Endodermal cell (in vitro differentiated cells): ENCODE measurements at regions not wholly inside any gene's neighbourhood (a gene's known extent, or its start where the extent isn't known, plus 50 kb on each side); places are given as distances from the start of the nearest gene placed in this dataset.

ENCODE experiments used
- DNase-seq: peaks from one replicate; pipeline ENCODE4 v3.0.0-alpha.2; 2017
- H3K27ac ChIP-seq: 2 replicates; pipeline ENCODE4 v1.5.1; 2013; ENCODE audit warnings: mild to moderate bottlenecking, low read depth, low read length, moderate library complexity
- H3K27me3 ChIP-seq: 2 replicates; pipeline ENCODE4 v1.6.1; 2013; ENCODE audit warnings: mild to moderate bottlenecking, low read length, moderate library complexity; ENCODE audit not compliant: insufficient read depth, control insufficient read depth, poor library complexity, severe bottlenecking
- H3K36me3 ChIP-seq: 2 replicates; pipeline ENCODE4 v1.7.0; 2013; ENCODE audit warnings: mild to moderate bottlenecking, low read length, moderate library complexity; ENCODE audit not compliant: control insufficient read depth, insufficient read depth
- H3K4me1 ChIP-seq: one replicate; pipeline ENCODE4 v1.7.0; 2013; ENCODE audit warnings: low read length; ENCODE audit not compliant: control insufficient read depth, insufficient read depth
- H3K4me3 ChIP-seq: 2 replicates; pipeline ENCODE4 v1.5.1; 2013; ENCODE audit warnings: mild to moderate bottlenecking, low read length, moderate library complexity
- H3K9ac ChIP-seq: 2 replicates; pipeline ENCODE4 v1.6.1; 2013; ENCODE audit warnings: mild to moderate bottlenecking, low read length, moderate library complexity; ENCODE audit not compliant: poor library complexity, severe bottlenecking; ENCODE audit errors: extremely low read depth
- H3K9me3 ChIP-seq: 2 replicates; pipeline ENCODE4 v1.6.1; 2013; ENCODE audit warnings: mild to moderate bottlenecking, low read length, moderate library complexity; ENCODE audit not compliant: control insufficient read depth
- H3K27ac Mint-ChIP-seq: 2 replicates; pipeline ENCODE4 v1.8.0; 2020; ENCODE audit warnings: mixed read lengths
- H3K27me3 Mint-ChIP-seq: 2 replicates; pipeline ENCODE4 v1.8.0; 2021; ENCODE audit warnings: mild to moderate bottlenecking, mixed read lengths; ENCODE audit not compliant: insufficient read depth
- H3K36me3 Mint-ChIP-seq: 2 replicates; pipeline ENCODE4 v1.8.0; 2020; ENCODE audit warnings: low read depth, mixed read lengths
- H3K4me1 Mint-ChIP-seq: 2 replicates; pipeline ENCODE4 v1.8.0; 2020; ENCODE audit warnings: mixed read lengths
- H3K4me3 Mint-ChIP-seq: 2 replicates; pipeline ENCODE4 v1.8.0; 2020; ENCODE audit warnings: mild to moderate bottlenecking, moderate library complexity, mixed read lengths
- H3K9me3 Mint-ChIP-seq: 2 replicates; pipeline ENCODE4 v1.8.0; 2020; ENCODE audit warnings: mild to moderate bottlenecking, mixed read lengths
- CTCF ChIP-seq: fragments of 200-600 bp; sonication (generic); conservative IDR thresholded peaks from 2 replicates; pipeline ENCODE4 v1.5.0; 2021; ENCODE audit warnings: antibody characterized with exemption, mild to moderate bottlenecking
- WGBS, 2 experiments: methylation state at CpG; one replicate each; pipeline versions ENCODE4 v1.1.5 to v1.1.7; 2013; ENCODE audit warnings: missing lambda C conversion rate in 2 of 2, mixed read lengths in 1 of 2; ENCODE audit not compliant: insufficient coverage in 1 of 2, insufficient read length in 1 of 2; 5-methylcytosine and 5-hydroxymethylcytosine counted together

- no peaks in the 10 kb centered on the region for H3K27me3 ChIP-seq
- Mint-ChIP-seq H3K27ac (no peak overlapping the region), H3K4me3 (no peak overlapping the region), H3K36me3 (no peaks in the 10 kb centered on the region), H3K9me3 (no peaks in the 10 kb centered on the region), H3K4me1 (peaks cover 2% of the 10 kb centered on the region), H3K27me3 (no peaks in the 10 kb centered on the region)
- no peaks in the 10 kb centered on the region for H3K9me3 ChIP-seq
- no peaks in the 10 kb centered on the region for H3K36me3 ChIP-seq
- no peak for DNase-seq
- WGBS, 2 experiments = 91 to 98% methylated on average over 9 to 11 of the region's 11 CpGs
- no peak overlapping the region for H3K9ac ChIP-seq
- TF ChIP-seq CTCF = no peak
- H3K27ac ChIP-seq = no peak overlapping the region
- no peak overlapping the region for H3K4me3 ChIP-seq
- H3K4me1 ChIP-seq = peaks cover 3% of the 10 kb centered on the region
Measured at GRCh38 chr2:240298117-240298790, 137.2 kb upstream of the GPC1 start.

DNA sequence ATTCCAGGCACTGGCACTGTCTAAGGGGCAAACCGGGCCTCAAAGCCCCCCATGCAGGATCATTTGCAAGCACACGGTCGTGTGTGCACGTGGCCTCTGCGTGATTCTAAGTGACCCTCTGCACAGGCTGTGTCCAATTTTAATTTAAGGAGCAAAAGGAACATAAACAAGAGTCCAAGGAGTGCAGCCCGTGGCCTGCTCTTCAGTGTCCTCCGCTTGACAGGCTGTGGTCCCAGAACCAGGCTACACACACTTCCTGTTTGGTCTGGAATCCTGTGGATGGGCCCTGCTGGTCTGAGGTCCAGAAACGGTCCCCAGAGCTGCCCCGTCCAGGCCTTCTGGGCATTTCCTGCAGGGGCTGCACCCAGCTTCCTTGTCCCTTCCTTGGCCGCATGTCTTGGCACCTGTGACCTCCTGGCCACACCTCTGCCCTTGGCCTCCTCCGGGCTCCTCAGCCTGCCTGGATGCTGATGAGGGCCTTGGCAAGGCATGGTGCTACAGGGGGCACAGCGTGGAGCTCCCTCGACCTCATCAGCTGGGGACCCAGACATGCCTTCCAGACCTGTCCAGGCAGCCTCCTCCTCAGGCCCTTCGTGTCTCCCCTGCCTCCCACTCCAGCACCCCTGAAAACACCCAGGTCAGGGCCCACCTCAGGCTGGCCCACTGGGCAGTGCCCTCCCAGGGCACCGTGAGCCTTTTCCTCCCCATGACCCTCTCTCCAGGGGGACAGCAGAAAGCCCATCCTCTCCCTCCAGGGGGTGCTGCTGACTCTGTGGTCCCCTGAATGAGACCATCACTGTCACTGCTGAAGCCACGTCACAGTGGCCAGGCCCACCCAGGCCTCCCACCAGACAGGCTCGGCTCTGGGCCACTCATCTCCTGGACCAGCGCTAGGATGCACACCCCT, 136.4 kb upstream of the GPC1 start:
- no peak overlapping the region for H3K27ac Mint-ChIP-seq
- Histone ChIP-seq H3K9ac (no peak overlapping the region), H3K9me3 (no peaks in the 10 kb centered on the region), H3K4me3 (no peak overlapping the region), H3K36me3 (no peaks in the 10 kb centered on the region), H3K27me3 (no peaks in the 10 kb centered on the region), H3K27ac (no peak overlapping the region), H3K4me1 (no peaks in the 10 kb centered on the region)
- no peak overlapping the region for H3K4me3 Mint-ChIP-seq
- H3K27me3 Mint-ChIP-seq = peaks cover 2% of the 10 kb centered on the region
- no peaks in the 10 kb centered on the region for H3K36me3 Mint-ChIP-seq
- peaks cover 2% of the 10 kb centered on the region for H3K4me1 Mint-ChIP-seq
- 93 to 96% methylated on average over 8 to 18 of the region's 18 CpGs for WGBS, 2 experiments
- no peaks in the 10 kb centered on the region for H3K9me3 Mint-ChIP-seq
- no peak for DNase-seq
- peak; percentile 24 for TF ChIP-seq CTCF

DNA sequence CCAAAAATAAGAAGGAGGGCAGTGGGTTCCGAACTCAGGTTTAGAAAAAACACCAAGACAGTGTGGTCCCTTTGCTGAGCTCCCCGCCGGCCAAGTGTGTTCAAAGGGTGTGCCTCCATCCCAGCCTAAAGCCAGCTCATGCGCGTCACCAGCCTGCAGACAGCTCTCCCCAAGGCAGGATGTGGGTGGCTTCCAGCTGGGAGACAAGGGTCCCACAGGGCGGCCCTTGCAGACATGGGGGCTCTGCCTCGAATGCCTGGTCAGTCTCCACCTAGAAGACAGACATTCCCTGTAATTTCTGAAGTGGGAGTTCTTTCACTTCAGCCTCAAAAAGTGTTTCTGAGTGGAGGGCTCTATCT, 135.8 kb upstream of the GPC1 start:
- H3K27me3 Mint-ChIP-seq = peaks cover 4% of the 10 kb centered on the region
- no peak overlapping the region for H3K27ac Mint-ChIP-seq
- no peaks in the 10 kb centered on the region for H3K36me3 Mint-ChIP-seq
- no peak for TF ChIP-seq CTCF
- no peak for DNase-seq
- Histone ChIP-seq H3K27ac (no peak overlapping the region), H3K9ac (no peak overlapping the region), H3K4me3 (no peak overlapping the region), H3K27me3 (no peaks in the 10 kb centered on the region), H3K4me1 (no peaks in the 10 kb centered on the region), H3K9me3 (no peaks in the 10 kb centered on the region), H3K36me3 (no peaks in the 10 kb centered on the region)
- 66 to 83% methylated on average over 6 to 7 of the region's 7 CpGs for WGBS, 2 experiments
- no peaks in the 10 kb centered on the region for H3K9me3 Mint-ChIP-seq
- H3K4me3 Mint-ChIP-seq = no peak overlapping the region
- peaks cover 2% of the 10 kb centered on the region for H3K4me1 Mint-ChIP-seq
